GM23338 (cell line): ENCODE measurements at regions not wholly inside any gene's neighbourhood (a gene's known extent, or its start where the extent isn't known, plus 50 kb on each side); places are given as distances from the start of the nearest gene placed in this dataset.

Experiments
- ATAC-seq: fragments of 200-7000 bp; cut with Tn5 transposase; 3 replicates; pipeline ENCODE4 v1.9.1; 2020
- DNase-seq: peaks from one replicate; pipeline ENCODE4 v3.0.0-alpha.2; 2015; ENCODE audit warnings: low spot score
- H2AFZ ChIP-seq: fragments of 200-600 bp; sonication (generic); 2 replicates; pipeline ENCODE4 v1.8.0; 2016; ENCODE audit warnings: antibody characterized with exemption, mild to moderate bottlenecking, moderate library complexity
- H3F3A ChIP-seq: fragments of 200-600 bp; sonication (generic); replicated peaks from 2 replicates; pipeline ENCODE4 v1.8.0; 2017; ENCODE audit warnings: antibody characterized with exemption, mixed run types, low read depth
- H3K27ac ChIP-seq: fragments of 200-600 bp; sonication (generic); 2 replicates; pipeline ENCODE4 v1.6.1; 2016; ENCODE audit warnings: low read depth
- H3K27me3 ChIP-seq: fragments of 200-600 bp; sonication (generic); 2 replicates; pipeline ENCODE4 v1.8.0; 2016; ENCODE audit warnings: mild to moderate bottlenecking, mixed run types, moderate library complexity; ENCODE audit not compliant: insufficient read depth
- H3K36me3 ChIP-seq: fragments of 200-600 bp; sonication (generic); 2 replicates; pipeline ENCODE4 v1.8.0; 2016; ENCODE audit warnings: mild to moderate bottlenecking; ENCODE audit not compliant: insufficient read depth
- H3K4me1 ChIP-seq: fragments of 200-600 bp; sonication (generic); 2 replicates; pipeline ENCODE4 v1.8.0; 2016; ENCODE audit warnings: mild to moderate bottlenecking, moderate library complexity; ENCODE audit not compliant: insufficient read depth
- H3K4me2 ChIP-seq: fragments of 200-600 bp; sonication (generic); 2 replicates; pipeline ENCODE4 v1.7.1; 2017; ENCODE audit warnings: mixed run types
- H3K4me3 ChIP-seq: fragments of 200-600 bp; sonication (generic); 2 replicates; pipeline ENCODE4 v1.6.1; 2016; ENCODE audit warnings: mixed run types
- H3K79me2 ChIP-seq: fragments of 200-600 bp; sonication (generic); replicated peaks from 2 replicates; pipeline ENCODE4 v1.8.0; 2017; ENCODE audit warnings: mild to moderate bottlenecking; ENCODE audit not compliant: insufficient read depth
- H3K9me2 ChIP-seq: fragments of 200-600 bp; sonication (generic); 2 replicates; pipeline ENCODE4 v1.8.0; 2017; ENCODE audit not compliant: insufficient read depth
- H4K20me1 ChIP-seq: fragments of 200-600 bp; sonication (generic); replicated peaks from 2 replicates; pipeline ENCODE4 v1.8.0; 2017; ENCODE audit warnings: mild to moderate bottlenecking; ENCODE audit not compliant: insufficient read depth
- H3K27ac Mint-ChIP-seq: 2 replicates; pipeline ENCODE4 v1.8.0; 2020; ENCODE audit warnings: inconsistent platforms, mild to moderate bottlenecking, moderate library complexity, mixed read lengths
- H3K27me3 Mint-ChIP-seq: 3 replicates; pipeline ENCODE4 v1.8.0; 2022; ENCODE audit warnings: low read depth, mild to moderate bottlenecking, moderate library complexity, mixed read lengths, inconsistent platforms; ENCODE audit not compliant: insufficient read depth, poor library complexity
- H3K36me3 Mint-ChIP-seq: 3 replicates; pipeline ENCODE4 v1.8.0; 2021; ENCODE audit warnings: low read depth, mild to moderate bottlenecking, inconsistent platforms, moderate library complexity, mixed read lengths
- H3K4me1 Mint-ChIP-seq: 3 replicates; pipeline ENCODE4 v1.8.0; 2020; ENCODE audit warnings: mild to moderate bottlenecking, inconsistent platforms, mixed read lengths
- H3K4me3 Mint-ChIP-seq: 3 replicates; pipeline ENCODE4 v1.8.0; 2021; ENCODE audit warnings: moderate library complexity, mild to moderate bottlenecking, inconsistent platforms, mixed read lengths
- H3K9me3 Mint-ChIP-seq: 3 replicates; pipeline ENCODE4 v1.8.0; 2020; ENCODE audit warnings: moderate library complexity, mild to moderate bottlenecking, inconsistent platforms, mixed read lengths
- CREB1 ChIP-seq: fragments of 250-450 bp; sonication (Bioruptor Pico); IDR thresholded peaks from 2 replicates; pipeline ENCODE4 v1.5.0; 2020; ENCODE audit warnings: low read depth, mild to moderate bottlenecking, moderate library complexity
- EZH2 ChIP-seq: fragments of 200-600 bp; sonication (generic); IDR thresholded peaks from one replicate; pipeline ENCODE4 v1.8.0; 2017; ENCODE audit warnings: antibody characterized with exemption, mild to moderate bottlenecking, low read depth; ENCODE audit not compliant: unreplicated experiment
- EZH2phosphoT487 ChIP-seq: fragments of 200-600 bp; sonication (generic); IDR thresholded peaks from one replicate; pipeline ENCODE4 v1.8.1; 2018; ENCODE audit warnings: antibody characterized with exemption; ENCODE audit not compliant: unreplicated experiment
- POLR2AphosphoS5 ChIP-seq: IDR thresholded peaks from 2 replicates; pipeline ENCODE4 v1.6.1; 2016; ENCODE audit warnings: antibody characterized with exemption, low read depth
- REST ChIP-seq: IDR thresholded peaks from one replicate; pipeline ENCODE4 v1.6.1; 2018; ENCODE audit warnings: antibody characterized with exemption; ENCODE audit not compliant: unreplicated experiment
- STAT1 ChIP-seq: IDR thresholded peaks from one replicate; pipeline ENCODE4 v1.6.1; 2016; ENCODE audit warnings: antibody characterized with exemption; ENCODE audit not compliant: unreplicated experiment
- ZNF462 ChIP-seq: fragments of 250-450 bp; sonication (Bioruptor Pico); IDR thresholded peaks from 2 replicates; pipeline ENCODE4 v1.5.0; 2020; ENCODE audit warnings: mild to moderate bottlenecking, moderate library complexity

GRCh38 chr2:35790292-35790691 lies 565.3 kb upstream of the CRIM1 start:
- no peaks in the 10 kb centered on the region for H3K4me1 ChIP-seq
- H3K36me3 ChIP-seq = no peaks in the 10 kb centered on the region
- peaks cover 1% of the 10 kb centered on the region for H3K27me3 Mint-ChIP-seq
- H3K27ac ChIP-seq = no peak overlapping the region
- peaks cover 14% of the 10 kb centered on the region for H3K36me3 Mint-ChIP-seq
- H3K79me2 ChIP-seq = no peaks in the 10 kb centered on the region
- H3F3A ChIP-seq = no peaks in the 10 kb centered on the region
- no peaks in the 10 kb centered on the region for H3K27me3 ChIP-seq
- H2AFZ ChIP-seq = no peak overlapping the region
- H3K4me3 ChIP-seq = no peak overlapping the region
- H4K20me1 ChIP-seq = no peaks in the 10 kb centered on the region
- ATAC-seq = no peak
- no peak overlapping the region for H3K27ac Mint-ChIP-seq
- TF ChIP-seq POLR2AphosphoS5 = no peak
- no peak for TF ChIP-seq CREB1 (CRISPR knock-in tag)
- TF ChIP-seq STAT1 = no peak
- no peak for TF ChIP-seq ZNF462 (CRISPR knock-in tag)
- TF ChIP-seq EZH2 = no peak
- H3K9me3 Mint-ChIP-seq = peaks cover 25% of the 10 kb centered on the region
- no peak for DNase-seq
- peaks cover 6% of the 10 kb centered on the region for H3K4me1 Mint-ChIP-seq
- peaks cover 6% of the 10 kb centered on the region; the same call in 1 of the 2 replicates for H3K9me2 ChIP-seq
- no peak overlapping the region for H3K4me2 ChIP-seq
- H3K4me3 Mint-ChIP-seq = no peak overlapping the region

GRCh38 chr2:35788543-35788942 lies 567.0 kb upstream of the CRIM1 start:
- Histone ChIP-seq H3K79me2 (no peaks in the 10 kb centered on the region), H3K36me3 (no peaks in the 10 kb centered on the region), H3K9me2 (peaks cover 6% of the 10 kb centered on the region; the same call in 1 of the 2 replicates), H2AFZ (no peak overlapping the region), H3K4me3 (no peak overlapping the region), H3K27me3 (no peaks in the 10 kb centered on the region), H3K27ac (no peak overlapping the region), H3K4me1 (no peaks in the 10 kb centered on the region), H3K4me2 (no peak overlapping the region), H3F3A (no peaks in the 10 kb centered on the region), H4K20me1 (no peaks in the 10 kb centered on the region)
- Mint-ChIP-seq H3K4me1 (peaks cover 6% of the 10 kb centered on the region), H3K9me3 (peaks cover 25% of the 10 kb centered on the region), H3K27me3 (peaks cover 1% of the 10 kb centered on the region), H3K4me3 (no peak overlapping the region), H3K27ac (no peak overlapping the region), H3K36me3 (peaks cover 14% of the 10 kb centered on the region)
- TF ChIP-seq EZH2phosphoT487 (no peak), EZH2 (no peak), REST (no peak)
- DNase-seq (no peak), ATAC-seq (no peak)
